BJ (cell line): ENCODE measurements at regions not wholly inside any gene's neighbourhood (a gene's known extent, or its start where the extent isn't known, plus 50 kb on each side); places are given as distances from the start of the nearest gene placed in this dataset.

Source experiments
- CTCF ChIA-PET: fragments of 350-600 bp; formaldehyde crosslinking; extraction: SDS; loops from one replicate; lab custom pipeline; 2021; ENCODE audit warnings: antibody characterized with exemption, inconsistent platforms; lab: Yijun Ruan, JAX
- POLR2A ChIA-PET: fragments of 300-600 bp; sonication (Branson Sonifier 250); formaldehyde crosslinking; extraction: SDS; loops from one replicate; lab custom pipeline; 2021; ENCODE audit warnings: antibody characterized with exemption; lab: Charles Lee
- DNase-seq: peaks from one replicate; pipeline ENCODE4 v3.0.0-alpha.2; 2011; ENCODE audit warnings: low read depth
- H3K27me3 ChIP-seq: 2 replicates; pipeline ENCODE4 v1.6.0; 2011; ENCODE audit warnings: low read length; ENCODE audit not compliant: control insufficient read depth, insufficient read depth
- H3K36me3 ChIP-seq: 2 replicates; pipeline ENCODE4 v1.5.1; 2011; ENCODE audit warnings: low read length; ENCODE audit not compliant: control insufficient read depth, insufficient read depth
- H3K4me3 ChIP-seq: 2 replicates; pipeline ENCODE4 v1.5.1; 2011; ENCODE audit warnings: low read depth, mild to moderate bottlenecking, control low read depth, low read length
- CTCF ChIP-seq: IDR thresholded peaks from 2 replicates; pipeline ENCODE4 v1.5.1; 2011; ENCODE audit warnings: low read depth, mild to moderate bottlenecking, control low read depth, inconsistent platforms, low read length, moderate library complexity; ENCODE audit not compliant: insufficient read depth

- Histone ChIP-seq H3K4me3 (no peak overlapping the region), H3K27me3 (no peaks in the 10 kb centered on the region), H3K36me3 (no peaks in the 10 kb centered on the region)
- no peak for DNase-seq
- ChIA-PET POLR2A (no interaction called here), CTCF (interaction anchor here (1.5 kb wide), 1 partner anchor 21 kb away, joined by 3 read pairs; no protein-coding TSS in a partner anchor)
- no peak for TF ChIP-seq CTCF
These were observed 282.5 kb upstream of the STT3B start for GRCh38 chr3:31250116-31250777.

- Histone ChIP-seq H3K27me3 (no peaks in the 10 kb centered on the region), H3K36me3 (no peaks in the 10 kb centered on the region), H3K4me3 (no peak overlapping the region)
- ChIA-PET POLR2A (no interaction called here), CTCF (no interaction called here)
- DNase-seq, result no peak
- TF ChIP-seq CTCF, result no peak
These were observed 281.6 kb upstream of the STT3B start for GRCh38 chr3:31251083-31251482.

- H3K36me3 ChIP-seq, result no peaks in the 10 kb centered on the region
- no peak overlapping the region for H3K4me3 ChIP-seq
- H3K27me3 ChIP-seq, result no peaks in the 10 kb centered on the region
- no peak for DNase-seq
- TF ChIP-seq CTCF, result no peak
- CTCF ChIA-PET, result interaction anchor here (0.6 kb wide), 1 partner anchor 9 kb away, joined by 3 read pairs; no protein-coding TSS in a partner anchor
- POLR2A ChIA-PET, result no interaction called here
These were observed 280.2 kb upstream of the STT3B start for GRCh38 chr3:31252216-31253185.

GRCh38 chr3:31253782-31254181 is 278.9 kb upstream of the STT3B start:
- DNase-seq, result no peak
- POLR2A ChIA-PET, result no interaction called here
- CTCF ChIA-PET, result interaction anchor here (0.6 to 2.6 kb wide), 2 partner anchors 13 to 85 kb away, joined by 3 to 10 read pairs; no protein-coding TSS in a partner anchor

More at GRCh38 chr3:31253782-31254181, 278.9 kb upstream of the STT3B start:
- no peaks in the 10 kb centered on the region for H3K36me3 ChIP-seq
- TF ChIP-seq CTCF, result no peak
- no peaks in the 10 kb centered on the region for H3K27me3 ChIP-seq
- H3K4me3 ChIP-seq, result no peak overlapping the region
